Endodermal cell (in vitro differentiated cells): ENCODE measurements at regions not wholly inside any gene's neighbourhood (a gene's known extent, or its start where the extent isn't known, plus 50 kb on each side); places are given as distances from the start of the nearest gene placed in this dataset.

Experiments used
- DNase-seq: peaks from one replicate; pipeline ENCODE4 v3.0.0-alpha.2; 2017
- H3K27ac ChIP-seq: 2 replicates; pipeline ENCODE4 v1.5.1; 2013; ENCODE audit warnings: mild to moderate bottlenecking, low read depth, low read length, moderate library complexity
- H3K27me3 ChIP-seq: 2 replicates; pipeline ENCODE4 v1.6.1; 2013; ENCODE audit warnings: mild to moderate bottlenecking, low read length, moderate library complexity; ENCODE audit not compliant: insufficient read depth, control insufficient read depth, poor library complexity, severe bottlenecking
- H3K36me3 ChIP-seq: 2 replicates; pipeline ENCODE4 v1.7.0; 2013; ENCODE audit warnings: mild to moderate bottlenecking, low read length, moderate library complexity; ENCODE audit not compliant: control insufficient read depth, insufficient read depth
- H3K4me1 ChIP-seq: one replicate; pipeline ENCODE4 v1.7.0; 2013; ENCODE audit warnings: low read length; ENCODE audit not compliant: control insufficient read depth, insufficient read depth
- H3K4me3 ChIP-seq: 2 replicates; pipeline ENCODE4 v1.5.1; 2013; ENCODE audit warnings: mild to moderate bottlenecking, low read length, moderate library complexity
- H3K9ac ChIP-seq: 2 replicates; pipeline ENCODE4 v1.6.1; 2013; ENCODE audit warnings: mild to moderate bottlenecking, low read length, moderate library complexity; ENCODE audit not compliant: poor library complexity, severe bottlenecking; ENCODE audit errors: extremely low read depth
- H3K9me3 ChIP-seq: 2 replicates; pipeline ENCODE4 v1.6.1; 2013; ENCODE audit warnings: mild to moderate bottlenecking, low read length, moderate library complexity; ENCODE audit not compliant: control insufficient read depth
- H3K27ac Mint-ChIP-seq: 2 replicates; pipeline ENCODE4 v1.8.0; 2020; ENCODE audit warnings: mixed read lengths
- H3K27me3 Mint-ChIP-seq: 2 replicates; pipeline ENCODE4 v1.8.0; 2021; ENCODE audit warnings: mild to moderate bottlenecking, mixed read lengths; ENCODE audit not compliant: insufficient read depth
- H3K36me3 Mint-ChIP-seq: 2 replicates; pipeline ENCODE4 v1.8.0; 2020; ENCODE audit warnings: low read depth, mixed read lengths
- H3K4me1 Mint-ChIP-seq: 2 replicates; pipeline ENCODE4 v1.8.0; 2020; ENCODE audit warnings: mixed read lengths
- H3K4me3 Mint-ChIP-seq: 2 replicates; pipeline ENCODE4 v1.8.0; 2020; ENCODE audit warnings: mild to moderate bottlenecking, moderate library complexity, mixed read lengths
- H3K9me3 Mint-ChIP-seq: 2 replicates; pipeline ENCODE4 v1.8.0; 2020; ENCODE audit warnings: mild to moderate bottlenecking, mixed read lengths
- WGBS, 2 experiments: methylation state at CpG; one replicate each; pipeline versions ENCODE4 v1.1.5 to v1.1.7; 2013; ENCODE audit warnings: missing lambda C conversion rate in 2 of 2, mixed read lengths in 1 of 2; ENCODE audit not compliant: insufficient coverage in 1 of 2, insufficient read length in 1 of 2; 5-methylcytosine and 5-hydroxymethylcytosine counted together
- TF ChIP-seq, protein P1 (sequence below): fragments of 200-600 bp; sonication (generic); conservative IDR thresholded peaks from 2 replicates; pipeline ENCODE4 v1.5.0; 2021; ENCODE audit warnings: antibody characterized with exemption, mild to moderate bottlenecking

DNA sequence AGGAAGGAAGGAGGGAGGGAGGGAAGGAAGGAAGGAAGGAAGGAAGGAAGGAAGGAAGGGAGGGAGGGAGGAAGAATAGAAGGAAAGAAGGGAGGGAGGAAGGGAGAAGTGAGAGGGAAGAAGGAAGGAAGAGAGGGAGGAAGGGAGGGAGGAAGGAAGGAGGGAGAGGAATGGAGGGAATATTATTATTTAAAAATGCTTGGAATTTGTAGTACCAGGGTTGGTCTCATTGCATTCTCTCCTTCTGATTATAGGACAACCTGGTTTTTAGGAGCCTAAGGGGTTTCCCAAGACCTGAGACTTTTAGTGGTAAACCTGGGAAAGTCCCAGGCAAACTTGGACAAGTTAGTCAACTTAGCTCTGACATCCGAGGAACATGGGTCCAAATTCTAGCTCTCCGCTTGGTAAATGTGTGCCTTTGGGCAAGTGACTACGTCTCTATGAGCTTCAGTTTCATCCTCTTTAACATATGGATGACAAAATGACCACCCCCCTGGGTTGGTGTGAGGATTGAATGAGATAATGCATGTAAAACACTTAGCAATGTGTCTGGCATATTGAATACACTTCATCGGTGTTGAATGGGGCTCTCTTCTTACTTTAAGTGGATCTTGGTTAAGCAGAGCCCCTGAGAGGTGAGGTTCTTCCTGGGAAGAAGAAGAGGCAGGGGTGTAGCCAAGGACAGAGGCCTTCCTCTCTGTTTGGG, 690.7 kb upstream of the TBX3 start:
- H3K9me3 Mint-ChIP-seq, result peaks cover 7% of the 10 kb centered on the region
- TF ChIP-seq, protein P1, sequence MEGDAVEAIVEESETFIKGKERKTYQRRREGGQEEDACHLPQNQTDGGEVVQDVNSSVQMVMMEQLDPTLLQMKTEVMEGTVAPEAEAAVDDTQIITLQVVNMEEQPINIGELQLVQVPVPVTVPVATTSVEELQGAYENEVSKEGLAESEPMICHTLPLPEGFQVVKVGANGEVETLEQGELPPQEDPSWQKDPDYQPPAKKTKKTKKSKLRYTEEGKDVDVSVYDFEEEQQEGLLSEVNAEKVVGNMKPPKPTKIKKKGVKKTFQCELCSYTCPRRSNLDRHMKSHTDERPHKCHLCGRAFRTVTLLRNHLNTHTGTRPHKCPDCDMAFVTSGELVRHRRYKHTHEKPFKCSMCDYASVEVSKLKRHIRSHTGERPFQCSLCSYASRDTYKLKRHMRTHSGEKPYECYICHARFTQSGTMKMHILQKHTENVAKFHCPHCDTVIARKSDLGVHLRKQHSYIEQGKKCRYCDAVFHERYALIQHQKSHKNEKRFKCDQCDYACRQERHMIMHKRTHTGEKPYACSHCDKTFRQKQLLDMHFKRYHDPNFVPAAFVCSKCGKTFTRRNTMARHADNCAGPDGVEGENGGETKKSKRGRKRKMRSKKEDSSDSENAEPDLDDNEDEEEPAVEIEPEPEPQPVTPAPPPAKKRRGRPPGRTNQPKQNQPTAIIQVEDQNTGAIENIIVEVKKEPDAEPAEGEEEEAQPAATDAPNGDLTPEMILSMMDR, result no peak
- peaks cover 70% of the 10 kb centered on the region for H3K27me3 Mint-ChIP-seq
- H3K36me3 Mint-ChIP-seq, result no peaks in the 10 kb centered on the region
- H3K4me3 Mint-ChIP-seq, result no peak overlapping the region
- Histone ChIP-seq H3K4me3 (no peak overlapping the region), H3K4me1 (peaks cover 2% of the 10 kb centered on the region), H3K9ac (no peak overlapping the region), H3K27me3 (peaks cover 59% of the 10 kb centered on the region), H3K27ac (no peak overlapping the region), H3K9me3 (no peaks in the 10 kb centered on the region), H3K36me3 (no peaks in the 10 kb centered on the region)
- peak overlapping the region; percentile 32 for H3K27ac Mint-ChIP-seq
- DNase-seq, result no peak
- H3K4me1 Mint-ChIP-seq, result peaks cover 28% of the 10 kb centered on the region
- WGBS, 2 experiments, result 86 to 90% methylated on average over 3 to 4 of the region's 4 CpGs

DNA sequence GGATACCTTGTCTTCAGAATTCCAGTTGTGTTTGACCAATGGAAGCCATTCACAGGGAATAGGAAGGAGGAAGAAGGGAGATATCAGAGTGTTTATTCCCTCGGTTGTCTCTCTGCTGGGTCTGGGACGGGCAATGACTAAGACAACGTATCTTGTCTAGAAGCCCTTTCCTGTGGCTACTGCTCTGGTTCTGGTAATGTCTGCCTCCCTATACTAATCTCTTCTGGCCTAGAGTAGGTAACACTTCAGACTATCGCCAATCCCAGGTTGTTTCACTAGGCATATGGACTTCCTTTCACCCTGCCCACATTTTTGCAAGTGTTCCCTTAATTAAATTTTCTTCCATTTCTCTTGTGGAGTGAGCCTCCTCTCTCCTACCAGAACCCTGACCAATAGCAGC, 687.7 kb upstream of the TBX3 start:
- TF ChIP-seq, protein P1, result no peak
- Mint-ChIP-seq H3K4me3 (no peak overlapping the region), H3K27ac (no peak overlapping the region), H3K9me3 (peaks cover 22% of the 10 kb centered on the region), H3K27me3 (peaks cover 78% of the 10 kb centered on the region), H3K4me1 (peaks cover 28% of the 10 kb centered on the region), H3K36me3 (peaks cover 5% of the 10 kb centered on the region)
- H3K27me3 ChIP-seq, result peaks cover 62% of the 10 kb centered on the region
- DNase-seq, result no peak
- peaks cover 21% of the 10 kb centered on the region for H3K9me3 ChIP-seq
- H3K27ac ChIP-seq, result no peak overlapping the region
- no peak overlapping the region for H3K9ac ChIP-seq
- H3K36me3 ChIP-seq, result no peaks in the 10 kb centered on the region
- no peak overlapping the region for H3K4me3 ChIP-seq
- 93 to 98% methylated on average over 4 of the region's 4 CpGs for WGBS, 2 experiments
- peaks cover 2% of the 10 kb centered on the region for H3K4me1 ChIP-seq

DNA sequence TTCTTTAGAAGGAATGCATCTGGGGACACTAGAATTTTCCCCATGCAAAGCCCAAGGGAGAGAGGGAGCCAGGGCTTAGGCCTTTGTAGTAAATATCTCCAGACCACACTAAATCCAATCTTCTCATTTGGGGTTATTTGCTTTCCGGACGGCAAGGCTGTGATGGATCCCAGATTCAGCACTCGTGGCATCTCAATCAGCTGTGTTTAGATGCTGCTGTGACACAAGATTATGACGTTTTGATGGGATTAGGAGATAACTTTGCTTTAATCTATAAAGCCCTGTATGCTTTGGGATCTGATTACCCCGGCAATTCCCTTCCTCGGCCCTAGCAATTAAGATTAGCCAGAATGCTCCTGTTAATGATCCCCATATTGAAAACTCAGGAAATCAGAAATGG, 686.7 kb upstream of the TBX3 start:
- Mint-ChIP-seq H3K27ac (no peak overlapping the region), H3K4me1 (peaks cover 26% of the 10 kb centered on the region), H3K9me3 (peaks cover 32% of the 10 kb centered on the region), H3K27me3 (peaks cover 82% of the 10 kb centered on the region), H3K36me3 (peaks cover 8% of the 10 kb centered on the region), H3K4me3 (no peak overlapping the region)
- peaks cover 2% of the 10 kb centered on the region for H3K4me1 ChIP-seq
- peaks cover 62% of the 10 kb centered on the region for H3K27me3 ChIP-seq
- H3K4me3 ChIP-seq, result no peak overlapping the region
- DNase-seq, result no peak
- no peak overlapping the region for H3K9ac ChIP-seq
- peaks cover 21% of the 10 kb centered on the region for H3K9me3 ChIP-seq
- TF ChIP-seq, protein P1, result no peak
- H3K36me3 ChIP-seq, result no peaks in the 10 kb centered on the region
- H3K27ac ChIP-seq, result no peak overlapping the region
- 51 to 61% methylated on average over 5 to 6 of the region's 6 CpGs for WGBS, 2 experiments
